CD4-positive, alpha-beta T cell treated with Interferon gamma for 1 hour (primary cell): ENCODE measurements at regions not wholly inside any gene's neighbourhood (a gene's known extent, or its start where the extent isn't known, plus 50 kb on each side); places are given as distances from the start of the nearest gene placed in this dataset.
"Not testable (repeated sequence)": the region's sequence is repeated elsewhere in the genome, so short reads cannot be mapped to it uniquely, and the experiment has no call there.

Experiments used
- DNase-seq: peaks from one replicate; pipeline ENCODE4 v3.0.0-alpha.2; 2020

- no peak for DNase-seq
Observed at GRCh38 chr1:239098400-239099037, 287.8 kb upstream of the CHRM3 start.

GRCh38 chr1:239091537-239091936, 294.8 kb upstream of the CHRM3 start:
- no peak for DNase-seq

GRCh38 chr1:239084459-239085080, 301.8 kb upstream of the CHRM3 start:
- DNase-seq: no peak

- not testable (repeated sequence) for DNase-seq
Observed at GRCh38 chr1:239081947-239082346, 304.4 kb upstream of the CHRM3 start.

- DNase-seq: no peak
Observed at GRCh38 chr1:239067480-239067879, 318.9 kb upstream of the CHRM3 start.

GRCh38 chr1:239067058-239067457, 319.3 kb upstream of the CHRM3 start:
- no peak for DNase-seq

GRCh38 chr1:239061770-239062169, 324.6 kb upstream of the CHRM3 start:
- DNase-seq: no peak

GRCh38 chr1:239058190-239058589, 328.2 kb upstream of the CHRM3 start:
- DNase-seq: no peak

GRCh38 chr1:239056940-239057339, 329.4 kb upstream of the CHRM3 start:
- no peak for DNase-seq

GRCh38 chr1:239053279-239053678, 333.1 kb upstream of the CHRM3 start:
- no peak for DNase-seq

GRCh38 chr1:239049571-239049970, 336.8 kb upstream of the CHRM3 start:
- no peak for DNase-seq

GRCh38 chr1:239044829-239045228, 341.5 kb upstream of the CHRM3 start:
- DNase-seq: no peak

- DNase-seq: no peak
Observed at GRCh38 chr1:239040523-239040922, 345.8 kb upstream of the CHRM3 start.

- no peak for DNase-seq
Observed at GRCh38 chr1:239031310-239031709, 355.1 kb upstream of the CHRM3 start.

- no peak for DNase-seq
Observed at GRCh38 chr1:239025997-239026694, 360.2 kb upstream of the CHRM3 start.

GRCh38 chr1:239025223-239025622, 361.1 kb upstream of the CHRM3 start:
- no peak for DNase-seq

- DNase-seq: no peak
Observed at GRCh38 chr1:239023732-239024360, 362.5 kb upstream of the CHRM3 start.

GRCh38 chr1:239016337-239016736, 370.0 kb upstream of the CHRM3 start:
- DNase-seq: no peak

GRCh38 chr1:239011382-239011781, 375.0 kb upstream of the CHRM3 start:
- no peak for DNase-seq

GRCh38 chr1:239008568-239008967, 377.8 kb upstream of the CHRM3 start:
- DNase-seq: no peak

GRCh38 chr1:239006276-239006675, 380.1 kb upstream of the CHRM3 start:
- DNase-seq: no peak

- DNase-seq: no peak
Observed at GRCh38 chr1:238999944-239000343, 386.4 kb upstream of the CHRM3 start.

- DNase-seq: no peak
Observed at GRCh38 chr1:238998577-238998976, 387.8 kb upstream of the CHRM3 start.
